Ishikawa (cell line): ENCODE measurements at regions not wholly inside any gene's neighbourhood (a gene's known extent, or its start where the extent isn't known, plus 50 kb on each side); places are given as distances from the start of the nearest gene placed in this dataset.

Source experiments
- CEBPB ChIP-seq: IDR thresholded peaks from 2 replicates; pipeline ENCODE4 v1.6.1; 2012
- CREB1 ChIP-seq: IDR thresholded peaks from 2 replicates; pipeline ENCODE4 v1.6.1; 2012; ENCODE audit warnings: low read depth
- EGR1 ChIP-seq: IDR thresholded peaks from 2 replicates; pipeline ENCODE4 v1.6.1; 2012
- EP300 ChIP-seq: IDR thresholded peaks from 2 replicates; pipeline ENCODE4 v1.6.1; 2012; ENCODE audit warnings: borderline replicate concordance
- FOXM1 ChIP-seq: IDR thresholded peaks from 2 replicates; pipeline ENCODE4 v1.6.1; 2012; ENCODE audit warnings: low read depth, borderline replicate concordance
- MAX ChIP-seq: IDR thresholded peaks from 2 replicates; pipeline ENCODE4 v1.6.1; 2012
- NFIC ChIP-seq: IDR thresholded peaks from 2 replicates; pipeline ENCODE4 v1.6.1; 2012
- RAD21 ChIP-seq: IDR thresholded peaks from 2 replicates; pipeline ENCODE4 v1.6.1; 2012; ENCODE audit warnings: low read depth
- REST ChIP-seq: IDR thresholded peaks from 2 replicates; pipeline ENCODE4 v1.6.1; 2012; ENCODE audit warnings: low read depth, mild to moderate bottlenecking
- TAF1 ChIP-seq: IDR thresholded peaks from 2 replicates; pipeline ENCODE4 v1.6.1; 2012; ENCODE audit warnings: low read depth, mild to moderate bottlenecking
- TCF12 ChIP-seq: IDR thresholded peaks from 2 replicates; pipeline ENCODE4 v1.6.1; 2012; ENCODE audit warnings: low read depth
- TEAD4 ChIP-seq: IDR thresholded peaks from 2 replicates; pipeline ENCODE4 v1.6.1; 2012
- USF1 ChIP-seq: IDR thresholded peaks from 2 replicates; pipeline ENCODE4 v1.6.1; 2012
- YY1 ChIP-seq: IDR thresholded peaks from 2 replicates; pipeline ENCODE4 v1.6.1; 2012; ENCODE audit warnings: low read depth
- ZBTB7A ChIP-seq: IDR thresholded peaks from 2 replicates; pipeline ENCODE4 v1.6.1; 2012; ENCODE audit warnings: low read depth

- TF ChIP-seq ZBTB7A (no peak), EP300 (no peak), TAF1 (no peak), TCF12 (no peak), CREB1 (no peak), YY1 (no peak), USF1 (no peak), RAD21 (no peak)
Measured at GRCh38 chr2:191597186-191597751, 80.7 kb upstream of the NABP1 start.

GRCh38 chr2:191598296-191598695 lies 79.6 kb upstream of the NABP1 start:
- no peak for TF ChIP-seq EGR1
- TF ChIP-seq YY1: no peak
- no peak for TF ChIP-seq MAX

GRCh38 chr2:191601060-191601459 lies 76.9 kb upstream of the NABP1 start:
- TF ChIP-seq YY1 (no peak), CEBPB (no peak), NFIC (no peak), RAD21 (no peak), EP300 (no peak), FOXM1 (no peak), REST (no peak), USF1 (no peak), MAX (no peak), TEAD4 (no peak)

- no peak for TF ChIP-seq USF1
Measured at GRCh38 chr2:191604154-191604553, 73.8 kb upstream of the NABP1 start.

GRCh38 chr2:191607096-191607495 lies 70.8 kb upstream of the NABP1 start:
- no peak for TF ChIP-seq ZBTB7A
- TF ChIP-seq CREB1: no peak
- no peak for TF ChIP-seq RAD21
- TF ChIP-seq TAF1: no peak
- TF ChIP-seq MAX: no peak
- TF ChIP-seq EGR1: no peak
- TF ChIP-seq REST: no peak
- no peak for TF ChIP-seq CEBPB
- no peak for TF ChIP-seq TEAD4
- TF ChIP-seq TCF12: no peak
- TF ChIP-seq NFIC: no peak
- no peak for TF ChIP-seq FOXM1
- no peak for TF ChIP-seq EP300
- TF ChIP-seq YY1: no peak
- TF ChIP-seq USF1: no peak

GRCh38 chr2:191610756-191611155 lies 67.2 kb upstream of the NABP1 start:
- TF ChIP-seq YY1 (no peak), ZBTB7A (no peak), CEBPB (no peak), NFIC (no peak), EP300 (no peak), FOXM1 (no peak), CREB1 (no peak), USF1 (no peak), MAX (no peak), EGR1 (no peak)
